D721Med (cell line): ENCODE measurements at regions not wholly inside any gene's neighbourhood (a gene's known extent, or its start where the extent isn't known, plus 50 kb on each side); places are given as distances from the start of the nearest gene placed in this dataset.
"Not testable (repeated sequence)": the region's sequence is repeated elsewhere in the genome, so short reads cannot be mapped to it uniquely, and the experiment has no call there.

Experiments used
- DNase-seq: peaks from one replicate; pipeline ENCODE4 v3.0.0; 2011; ENCODE audit warnings: low spot score; ENCODE audit not compliant: insufficient read length
- FAIRE-seq: peaks from 2 replicates; lab custom pipeline; 2011; peaks lifted over from hg19 to GRCh38; lab: Jason Lieb, UNC
- TF ChIP-seq, protein P1 (sequence below): IDR thresholded peaks from 2 replicates; pipeline ENCODE4 v1.5.1; 2012; ENCODE audit warnings: mild to moderate bottlenecking, control low read depth; ENCODE audit not compliant: insufficient read depth; ENCODE audit errors: missing control alignments

- DNase-seq (no peak), FAIRE-seq (no peak)
- TF ChIP-seq, protein P1, sequence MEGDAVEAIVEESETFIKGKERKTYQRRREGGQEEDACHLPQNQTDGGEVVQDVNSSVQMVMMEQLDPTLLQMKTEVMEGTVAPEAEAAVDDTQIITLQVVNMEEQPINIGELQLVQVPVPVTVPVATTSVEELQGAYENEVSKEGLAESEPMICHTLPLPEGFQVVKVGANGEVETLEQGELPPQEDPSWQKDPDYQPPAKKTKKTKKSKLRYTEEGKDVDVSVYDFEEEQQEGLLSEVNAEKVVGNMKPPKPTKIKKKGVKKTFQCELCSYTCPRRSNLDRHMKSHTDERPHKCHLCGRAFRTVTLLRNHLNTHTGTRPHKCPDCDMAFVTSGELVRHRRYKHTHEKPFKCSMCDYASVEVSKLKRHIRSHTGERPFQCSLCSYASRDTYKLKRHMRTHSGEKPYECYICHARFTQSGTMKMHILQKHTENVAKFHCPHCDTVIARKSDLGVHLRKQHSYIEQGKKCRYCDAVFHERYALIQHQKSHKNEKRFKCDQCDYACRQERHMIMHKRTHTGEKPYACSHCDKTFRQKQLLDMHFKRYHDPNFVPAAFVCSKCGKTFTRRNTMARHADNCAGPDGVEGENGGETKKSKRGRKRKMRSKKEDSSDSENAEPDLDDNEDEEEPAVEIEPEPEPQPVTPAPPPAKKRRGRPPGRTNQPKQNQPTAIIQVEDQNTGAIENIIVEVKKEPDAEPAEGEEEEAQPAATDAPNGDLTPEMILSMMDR, result no peak
These were observed 1227.8 kb upstream of the ZEB2 start for GRCh38 chr2:145747715-145748114.

- DNase-seq, FAIRE-seq: not testable (repeated sequence)
These were observed 1225.4 kb upstream of the ZEB2 start for GRCh38 chr2:145745387-145745721.

DNA sequence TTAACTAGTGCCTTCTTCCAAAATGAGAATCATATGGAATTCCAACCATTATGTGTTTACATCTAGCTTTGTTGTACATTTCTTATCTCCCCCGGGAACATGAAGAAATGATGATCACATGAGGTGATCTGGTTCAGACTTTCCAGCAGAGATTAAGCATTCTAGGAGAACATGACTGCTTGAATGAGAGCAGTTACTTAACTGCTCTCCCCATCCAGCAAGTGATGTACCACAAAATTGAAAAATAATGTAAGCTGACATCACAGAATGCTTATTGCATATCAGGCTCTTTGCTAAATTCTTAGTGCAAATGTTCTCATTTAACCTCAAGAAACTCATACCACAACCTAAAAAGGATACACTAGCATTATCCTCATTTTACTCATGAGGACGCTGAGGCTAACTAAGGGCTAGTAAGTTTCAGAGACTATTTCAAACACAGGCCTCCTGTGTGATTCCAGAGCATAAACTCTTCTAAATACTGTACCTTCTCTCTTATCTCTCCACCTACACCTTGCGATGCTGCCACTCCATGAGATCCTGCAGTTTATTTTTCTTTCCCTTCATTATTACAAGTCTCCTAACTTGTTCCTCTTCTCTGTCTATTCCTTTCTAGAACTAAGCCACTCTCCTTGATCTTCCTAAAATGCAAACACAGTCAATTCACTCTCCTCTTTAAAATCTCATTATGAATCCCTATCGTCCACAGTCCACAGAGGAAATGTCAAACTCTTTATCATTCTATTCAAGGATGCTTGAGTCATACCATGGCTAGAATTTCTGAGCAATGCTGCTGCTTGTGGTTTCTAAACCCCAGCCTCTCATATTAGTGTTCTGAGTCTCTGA, 1224.8 kb upstream of the ZEB2 start:
- DNase-seq, result no peak
- TF ChIP-seq, protein P1, result no peak
- no peak for FAIRE-seq

- TF ChIP-seq, protein P1, result no peak
- FAIRE-seq (peak; percentile 41), DNase-seq (no peak)
These were observed 1223.1 kb upstream of the ZEB2 start for GRCh38 chr2:145743011-145743410.

DNA sequence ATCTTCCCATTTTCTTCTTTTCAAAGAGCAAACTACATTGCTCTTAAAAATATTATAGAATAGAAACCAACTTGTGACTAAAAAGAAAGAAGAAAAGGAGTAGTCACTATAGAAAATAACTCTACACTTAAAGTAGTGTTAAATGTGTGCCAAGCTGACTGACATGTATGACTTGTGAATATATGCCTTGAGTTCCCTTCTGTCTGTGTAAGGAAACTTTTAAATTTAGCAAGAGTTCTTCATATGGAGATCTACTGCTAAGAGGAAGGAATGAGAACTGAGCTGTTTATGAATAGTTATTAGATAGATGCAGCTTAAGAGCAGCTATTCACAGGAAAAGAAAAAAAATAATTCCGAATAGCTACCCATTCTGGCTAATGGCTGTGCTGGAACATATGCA, 1221.7 kb upstream of the ZEB2 start:
- no peak for FAIRE-seq
- no peak for DNase-seq
- TF ChIP-seq, protein P1, result no peak

DNA sequence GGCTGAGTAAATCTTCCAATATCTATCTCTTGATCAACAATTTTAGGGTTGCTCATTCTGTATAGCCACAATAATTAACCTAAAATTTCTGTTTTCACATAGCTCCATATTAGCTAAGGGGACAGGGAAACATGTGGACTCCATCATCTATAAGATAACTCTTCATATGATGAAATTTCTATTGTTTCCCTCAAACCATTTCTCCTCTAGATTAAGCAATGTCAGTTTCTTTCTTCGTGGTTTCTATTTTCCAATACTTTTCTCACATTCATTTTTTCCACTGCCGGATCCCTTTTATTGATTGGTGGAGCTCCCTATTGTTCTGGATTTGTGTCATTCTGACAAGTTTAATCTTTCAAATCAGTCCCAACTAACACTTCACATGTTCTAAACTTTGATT, 1221.3 kb upstream of the ZEB2 start:
- FAIRE-seq (no peak), DNase-seq (no peak)
- TF ChIP-seq, protein P1, result no peak

DNA sequence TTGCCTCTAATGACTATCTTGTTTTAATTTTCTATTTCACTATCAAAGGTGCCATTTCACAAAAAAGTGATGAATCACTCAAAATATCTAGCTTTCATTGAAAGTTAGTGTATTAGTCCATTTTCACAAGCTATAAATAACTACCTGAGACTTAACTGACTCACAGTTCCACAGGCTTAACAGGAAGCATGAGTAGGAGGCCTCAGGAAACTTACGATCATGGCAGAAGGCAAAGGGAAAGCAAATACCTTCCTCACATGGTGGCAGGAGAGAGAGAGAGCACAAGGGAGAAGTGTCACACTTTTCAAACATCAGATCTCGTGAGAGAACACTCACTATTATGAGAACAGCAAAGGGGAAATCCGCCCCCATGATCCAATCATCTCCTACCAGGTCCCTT, 1220.4 kb upstream of the ZEB2 start:
- no peak for FAIRE-seq
- TF ChIP-seq, protein P1, result no peak

More for the DNA sequence above, 1220.4 kb upstream of the ZEB2 start:
- no peak for DNase-seq
